Endothelial cell of umbilical vein (primary cell): ENCODE measurements at regions not wholly inside any gene's neighbourhood (a gene's known extent, or its start where the extent isn't known, plus 50 kb on each side); places are given as distances from the start of the nearest gene placed in this dataset.

Experiments used
- BruUV-seq: library from RNA; stranded (reverse); fragments of 400-500 nt; replicated peaks from 2 replicates; lab custom pipeline; 2021; lab: Mats Ljungman, UMichigan
- CTCF ChIA-PET: fragments of 300-600, 350-600 bp; sonication (Branson Sonifier 250); formaldehyde crosslinking; loops from one replicate; lab custom pipeline; 2021; ENCODE audit warnings: antibody characterized with exemption, inconsistent platforms; lab: Charles Lee
- POLR2A ChIA-PET: fragments of 300-600, 350-600 bp; sonication (Branson Sonifier 250); formaldehyde crosslinking; loops from one replicate; lab custom pipeline; 2021; ENCODE audit warnings: antibody characterized with exemption, inconsistent platforms; lab: Charles Lee
- DNase-seq: peaks from one replicate; pipeline ENCODE4 v3.0.0-alpha.2; 2011; ENCODE audit warnings: low read depth, low spot score
- FAIRE-seq: peaks from 2 replicates; lab custom pipeline; 2011; peaks lifted over from hg19 to GRCh38; lab: Jason Lieb, UNC
- H2AFZ ChIP-seq: 2 replicates; pipeline ENCODE4 v1.6.0; 2012; ENCODE audit warnings: low read depth, low read length, control low read depth, inconsistent platforms
- H3K27ac ChIP-seq: 2 replicates; pipeline ENCODE4 v1.5.1; 2011; ENCODE audit warnings: low read depth, mild to moderate bottlenecking, control low read depth, low read length, moderate library complexity; ENCODE audit not compliant: insufficient read depth
- H3K27me3 ChIP-seq, 2 experiments: 2 replicates each; pipeline versions ENCODE4 v1.6.0 to v1.6.1; 2011; ENCODE audit warnings: low read length in 2 of 2, mixed read lengths in 1 of 2; ENCODE audit not compliant: control insufficient read depth in 2 of 2, insufficient read depth in 2 of 2
- H3K36me3 ChIP-seq, 2 experiments: 2 replicates in 1 of 2; 3 replicates in 1 of 2; pipeline ENCODE4 v1.5.1; 2011; ENCODE audit warnings: low read length in 2 of 2, mild to moderate bottlenecking in 1 of 2, moderate library complexity in 1 of 2; ENCODE audit not compliant: control insufficient read depth in 2 of 2, insufficient read depth in 2 of 2; ENCODE audit errors: extremely low read depth in 1 of 2
- H3K4me1 ChIP-seq: 3 replicates; pipeline ENCODE4 v1.5.1; 2011; ENCODE audit warnings: mild to moderate bottlenecking, low read length; ENCODE audit not compliant: control insufficient read depth, insufficient read depth; ENCODE audit errors: extremely low read depth
- H3K4me2 ChIP-seq: 2 replicates; pipeline ENCODE4 v1.6.1; 2011; ENCODE audit warnings: low read length, control low read depth, mixed read lengths; ENCODE audit not compliant: insufficient read depth
- H3K4me3 ChIP-seq, 3 experiments: fragments of 200-600 bp in 1 of 3; sonication (generic), shearing (Covaris generic) in 1 of 3; replicated peaks in 1 of 3; 2 replicates each; pipeline ENCODE4 v1.5.1; 2011 to 2016; ENCODE audit warnings: control low read depth in 3 of 3, low read length in 3 of 3, mild to moderate bottlenecking in 2 of 3, inconsistent platforms in 1 of 3, low read depth in 1 of 3, moderate library complexity in 1 of 3; ENCODE audit not compliant: insufficient read depth in 1 of 3
- H3K79me2 ChIP-seq: 2 replicates; pipeline ENCODE4 v1.6.0; 2012; ENCODE audit warnings: low read length, inconsistent platforms; ENCODE audit not compliant: control insufficient read depth, insufficient read depth
- H3K9ac ChIP-seq: replicated peaks from 2 replicates; pipeline ENCODE3; 2011; ENCODE audit warnings: low read length, control low read depth; ENCODE audit not compliant: insufficient read depth; ENCODE audit errors: extremely low read depth
- H3K9me1 ChIP-seq: replicated peaks from 3 replicates; pipeline ENCODE4 v1.6.0; 2011; ENCODE audit warnings: mild to moderate bottlenecking, low read length; ENCODE audit not compliant: control insufficient read depth, insufficient read depth; ENCODE audit errors: extremely low read depth
- H3K9me3 ChIP-seq: replicated peaks from 2 replicates; pipeline ENCODE4 v1.5.1; 2012; ENCODE audit warnings: low read length, inconsistent platforms; ENCODE audit not compliant: control insufficient read depth, insufficient read depth
- H4K20me1 ChIP-seq: replicated peaks from 2 replicates; pipeline ENCODE3; 2011; ENCODE audit warnings: mild to moderate bottlenecking, low read length; ENCODE audit not compliant: control insufficient read depth, insufficient read depth; ENCODE audit errors: extremely low read depth
- CTCF ChIP-seq, 2 donors: IDR thresholded peaks; 1 replicate in 1 of 2; 2 replicates in 1 of 2; pipeline ENCODE4 v1.5.1; 2011; ENCODE audit warnings: low read length in 2 of 2, mild to moderate bottlenecking in 2 of 2, moderate library complexity in 2 of 2, control low read depth in 1 of 2, inconsistent platforms in 1 of 2, low read depth in 1 of 2; ENCODE audit not compliant: insufficient read depth in 1 of 2; ENCODE audit errors: extremely low read depth in 1 of 2
- EZH2 ChIP-seq: IDR thresholded peaks from 2 replicates; pipeline ENCODE4 v1.6.1; 2012; ENCODE audit warnings: borderline replicate concordance, low read depth, mild to moderate bottlenecking, moderate library complexity, low read length, inconsistent platforms; ENCODE audit not compliant: severe bottlenecking
- FOS ChIP-seq: IDR thresholded peaks from 2 replicates; pipeline ENCODE4 v1.6.1; 2011; ENCODE audit warnings: mild to moderate bottlenecking, low read length, moderate library complexity, borderline replicate concordance; ENCODE audit not compliant: insufficient read depth
- GATA2 ChIP-seq: IDR thresholded peaks from 2 replicates; pipeline ENCODE4 v1.7.0; 2011; ENCODE audit warnings: low read depth, mild to moderate bottlenecking, moderate library complexity, mixed read lengths, low read length; ENCODE audit not compliant: insufficient read length, insufficient read depth
- JUN ChIP-seq: IDR thresholded peaks from 2 replicates; pipeline ENCODE4 v1.6.1; 2011; ENCODE audit warnings: borderline replicate concordance, low read depth; ENCODE audit not compliant: insufficient read length, insufficient read depth
- MAX ChIP-seq: IDR thresholded peaks from 2 replicates; pipeline ENCODE4 v1.6.1; 2011; ENCODE audit not compliant: insufficient read depth, insufficient read length
- MYC ChIP-seq: IDR thresholded peaks from one replicate; pipeline ENCODE4 v1.6.1; 2011; ENCODE audit warnings: mild to moderate bottlenecking, low read depth, low read length
- POLR2A ChIP-seq: IDR thresholded peaks from 2 replicates; pipeline ENCODE4 v1.6.1; 2012; ENCODE audit warnings: low read depth, mild to moderate bottlenecking, control low read depth, low read length
- POLR2AphosphoS5 ChIP-seq: IDR thresholded peaks from 2 replicates; pipeline ENCODE4 v1.6.1; 2012; ENCODE audit warnings: low read depth, mild to moderate bottlenecking, control low read depth, low read length, moderate library complexity; ENCODE audit not compliant: insufficient read depth
- dilution Hi-C: fragments of 300-500 bp; cut with MboI; formaldehyde crosslinking; loops from one replicate; pipeline ENCODE4 v1.15.0; 2019; ENCODE audit warnings: low sequenced_read_pairs; ENCODE audit not compliant: extremely low pct_ligation_motif_present
- intact Hi-C: fragments of 100-400 bp; cut with micrococcal nuclease; formaldehyde crosslinking; loops from one replicate; pipeline ENCODE4 v1.10.0; 2022

GRCh38 chr2:174667250-174667860, 69.8 kb upstream of the WIPF1 start:
- Histone ChIP-seq H3K4me1 (peaks cover 14% of the 10 kb centered on the region), H3K27ac (no peak overlapping the region), H4K20me1 (no peaks in the 10 kb centered on the region), H3K79me2 (no peaks in the 10 kb centered on the region), H3K4me2 (no peak overlapping the region), H3K27me3 (no peaks in the 10 kb centered on the region), H3K9ac (no peak overlapping the region), H3K36me3 (no peaks in the 10 kb centered on the region), H3K9me3 (no peaks in the 10 kb centered on the region), H3K9me1 (no peaks in the 10 kb centered on the region), H2AFZ (no peak overlapping the region), H3K4me3 (no peak overlapping the region)
- ChIA-PET CTCF (interaction anchor here (0.8 to 2.6 kb wide), 8 partner anchors 15 to 89 kb away, joined by 3 to 13 read pairs (median 4); no protein-coding TSS in a partner anchor), POLR2A (interaction anchor here (1.2 kb wide), 1 partner anchor 15 kb away, joined by 3 read pairs; no protein-coding TSS in a partner anchor)
- BruUV-seq = no TSS peak
- TF ChIP-seq JUN (no peak), FOS (no peak), CTCF (IDR thresholded peaks at IDR 0.05; ENCODE audit: extremely low read depth in 1 of 2, insufficient read depth in 1 of 2, low read depth in 1 of 2, low read length in 2 of 2) (no peak), POLR2A (no peak), GATA2 (no peak), EZH2 (no peak), POLR2AphosphoS5 (no peak), MAX (no peak), MYC (no peak)
- FAIRE-seq (peak; percentile 66), DNase-seq (peak; percentile 37)
- intact Hi-C loops = loop anchor here (5.0 kb wide), 1 partner anchor 40 kb away; no protein-coding TSS in a partner anchor
- dilution Hi-C loops = no loop called here
